Ramos (cell line): ENCODE measurements at regions not wholly inside any gene's neighbourhood (a gene's known extent, or its start where the extent isn't known, plus 50 kb on each side); places are given as distances from the start of the nearest gene placed in this dataset.

Source experiments
- in situ Hi-C: fragments of 300-500 bp; cut with MboI; formaldehyde crosslinking; loops from one replicate; pipeline ENCODE4 v1.14.3; 2022; ENCODE audit warnings: low sequenced_read_pairs; ENCODE audit not compliant: unreplicated experiment

DNA sequence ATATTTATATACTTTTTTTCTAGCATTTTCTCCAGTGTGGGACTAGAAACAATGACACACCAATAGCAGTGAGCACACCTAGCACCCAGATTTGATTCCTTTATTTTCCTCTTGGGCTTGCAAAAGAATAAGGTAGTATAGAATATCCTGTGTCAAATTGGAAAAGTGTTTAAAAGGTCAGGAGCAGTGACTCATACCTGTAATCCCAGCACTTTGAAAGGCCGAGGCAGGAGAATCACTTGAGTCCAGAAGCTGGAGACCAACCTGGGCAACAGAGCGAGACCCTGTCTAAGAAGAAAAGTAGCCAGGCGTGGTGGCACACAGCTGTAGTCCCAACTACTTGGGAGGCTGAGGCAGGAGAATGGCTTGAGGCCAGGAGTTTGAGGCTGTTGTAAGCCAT, 53.8 kb upstream of the SGPP1 start:
- in situ Hi-C loops: loop anchor here (25.0 kb wide), 1 partner anchor 394 kb away; no protein-coding TSS in a partner anchor

DNA sequence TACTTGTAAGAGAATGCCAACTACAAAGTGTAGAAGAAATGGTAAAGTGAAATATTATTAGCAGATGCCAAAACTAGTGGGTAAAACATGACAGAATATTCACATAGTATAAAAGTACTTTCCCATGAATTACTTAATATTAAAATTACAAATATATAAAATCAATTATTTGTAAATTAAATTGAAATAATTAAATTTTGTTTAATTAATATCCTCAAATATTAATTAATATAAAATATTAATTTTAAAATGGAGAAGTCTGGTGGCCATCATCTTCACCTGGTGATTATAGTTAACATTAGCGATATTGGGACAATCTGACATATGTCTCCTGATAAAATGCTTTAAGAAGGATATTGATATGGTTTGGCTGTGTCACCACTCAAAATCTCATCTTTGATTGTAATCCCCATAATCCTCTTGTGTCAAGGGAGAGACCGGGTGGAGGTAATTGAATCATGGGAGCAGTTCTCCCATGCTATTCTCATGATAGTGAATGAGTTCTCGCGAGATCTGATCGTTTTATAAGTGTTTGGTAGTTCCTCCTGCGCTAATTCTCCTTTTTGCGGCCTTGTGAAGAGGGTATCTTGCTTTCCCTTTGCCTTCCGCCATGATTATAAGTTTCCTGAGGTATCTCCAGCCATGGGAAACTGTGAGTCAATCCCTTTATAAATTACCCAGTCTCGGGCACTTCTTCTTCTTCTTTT, 55.0 kb upstream of the SGPP1 start:
- in situ Hi-C loops: loop anchor here (25.0 kb wide), 1 partner anchor 396 kb away; no protein-coding TSS in a partner anchor

GRCh38 chr14:63788011-63788933, 60.4 kb upstream of the SGPP1 start:
- in situ Hi-C loops: loop anchor here (5.0 to 25.0 kb wide), 2 partner anchors 401 to 514 kb away; no protein-coding TSS in a partner anchor

- in situ Hi-C loops: loop anchor here (25.0 kb wide), 1 partner anchor 406 kb away; no protein-coding TSS in a partner anchor
These were observed 59.4 kb upstream of the SYNE2 start for GRCh38 chr14:63793376-63793775.

GRCh38 chr14:63795532-63795931, 57.3 kb upstream of the SYNE2 start:
- in situ Hi-C loops: loop anchor here (25.0 kb wide), 1 partner anchor 408 kb away; no protein-coding TSS in a partner anchor

DNA sequence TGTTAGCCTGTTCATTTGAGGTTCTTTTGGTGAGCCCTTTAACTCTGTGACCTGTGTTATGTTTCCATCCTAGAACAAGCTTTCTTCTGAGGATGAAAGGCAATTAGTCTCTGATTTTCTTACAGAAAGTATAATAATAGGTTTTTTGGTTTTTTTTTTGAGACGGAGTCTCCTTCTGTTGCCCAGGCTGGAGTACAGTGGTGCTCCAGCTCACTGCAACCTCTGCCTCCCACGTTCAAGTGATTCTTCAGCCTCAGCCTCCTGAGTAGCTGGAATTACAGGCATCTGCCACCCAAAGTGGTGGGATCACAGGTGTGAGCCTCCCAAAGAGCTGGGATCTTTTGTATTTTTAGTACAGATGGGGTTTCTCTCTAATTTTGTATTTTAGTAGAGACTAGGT, 52.7 kb upstream of the SYNE2 start:
- in situ Hi-C loops: no loop called here

DNA sequence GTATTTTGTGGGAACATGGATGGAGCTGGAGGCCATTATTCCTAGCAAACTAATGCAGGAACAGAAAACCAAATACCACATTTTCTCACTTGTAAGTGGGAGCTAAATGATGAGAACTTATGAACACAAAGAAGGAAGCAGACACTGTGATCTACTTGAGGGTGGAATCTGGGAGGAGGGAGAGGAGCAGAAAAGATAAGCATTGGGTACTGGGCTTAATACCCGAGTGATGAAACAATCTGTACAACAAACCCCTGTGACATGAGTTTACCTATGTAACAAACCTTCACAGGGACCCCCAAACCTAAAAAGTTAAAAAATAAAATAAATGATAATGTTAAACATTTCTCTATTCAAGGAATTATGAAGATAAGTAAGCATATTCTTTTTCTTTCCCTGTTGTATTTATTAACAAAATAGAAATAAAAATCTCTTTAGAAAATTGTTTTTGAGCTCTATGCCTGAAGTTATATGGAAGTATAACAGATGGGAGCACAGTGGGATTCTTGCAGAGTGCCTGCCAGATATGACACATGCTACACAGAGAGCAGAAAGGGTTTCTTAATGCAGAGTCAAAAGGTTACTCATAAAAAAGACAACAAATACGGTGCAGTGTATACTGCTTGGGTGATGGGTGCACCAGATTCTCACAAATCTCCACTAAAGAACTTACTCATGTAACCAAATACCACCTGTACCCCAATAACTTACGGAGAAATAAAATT, 52.0 kb upstream of the SYNE2 start:
- in situ Hi-C loops: no loop called here
